ENCODE measurements at regions not wholly inside any gene's neighbourhood (a gene's known extent, or its start where the extent isn't known, plus 50 kb on each side); places are given as distances from the start of the nearest gene placed in this dataset.

DNA sequence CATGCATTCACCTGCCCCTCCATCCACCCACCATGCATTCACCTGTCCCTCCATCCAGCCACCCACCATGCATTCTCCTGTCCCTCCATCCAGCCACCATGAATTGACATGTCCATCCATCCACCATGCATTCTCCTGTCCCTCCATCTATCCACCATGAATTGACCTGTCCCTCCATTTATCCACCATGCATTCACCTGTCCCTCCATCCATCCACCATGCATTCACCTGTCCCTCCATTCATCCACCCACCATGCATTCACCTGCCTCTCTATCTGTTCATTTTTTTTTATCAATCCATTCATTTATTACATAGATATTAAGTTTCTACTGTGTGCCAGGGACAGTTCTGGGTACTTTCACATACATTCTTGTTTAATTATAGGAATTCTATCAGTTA is 69.2 kb downstream of the MYCN start:
- DNase-seq = no peak

- no peak for DNase-seq
These were observed 68.5 kb downstream of the MYCN start for GRCh38 chr2:16008856-16009255.

GRCh38 chr2:16008331-16008850 is 68.0 kb downstream of the MYCN start:
- no peak for DNase-seq

DNA sequence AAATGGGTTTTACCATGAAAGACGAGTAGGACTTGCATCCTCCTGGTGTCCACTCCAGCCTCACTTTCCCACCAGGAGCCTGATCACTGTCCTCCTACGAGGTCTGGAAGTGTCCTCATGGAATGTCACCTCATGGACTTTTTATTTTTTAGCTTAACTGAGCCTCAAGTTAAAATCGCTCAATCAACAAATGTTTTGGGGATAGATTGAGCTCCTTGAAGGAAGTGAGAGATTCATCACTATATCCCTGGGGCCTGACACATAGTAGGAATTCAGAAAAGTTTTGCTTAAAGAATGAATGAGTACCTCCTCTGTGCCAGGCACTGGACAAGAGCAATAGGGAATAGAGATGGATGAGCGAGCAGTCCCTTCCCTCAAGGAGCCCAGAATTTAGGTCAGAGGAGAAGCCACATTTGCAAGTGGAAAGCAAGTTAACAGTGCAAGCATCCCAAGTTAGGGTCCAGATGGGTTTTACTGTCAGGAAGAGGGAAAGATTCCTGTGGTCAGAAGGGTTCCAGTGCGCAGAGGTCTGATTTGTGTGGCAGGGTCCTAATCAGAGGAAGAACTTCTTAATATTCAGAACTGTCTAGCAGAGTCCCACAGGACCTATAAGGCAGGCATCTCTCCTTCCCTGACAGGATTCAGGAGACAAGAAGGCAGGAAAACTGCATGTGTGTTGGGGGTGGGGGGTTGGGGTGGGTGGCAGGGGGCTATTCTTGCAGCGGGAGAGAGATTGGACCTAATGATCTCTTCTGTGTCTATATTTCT is 67.0 kb downstream of the MYCN start:
- DNase-seq = no peak

GRCh38 chr2:16006537-16007166 is 66.3 kb downstream of the MYCN start:
- DNase-seq = no peak

DNA sequence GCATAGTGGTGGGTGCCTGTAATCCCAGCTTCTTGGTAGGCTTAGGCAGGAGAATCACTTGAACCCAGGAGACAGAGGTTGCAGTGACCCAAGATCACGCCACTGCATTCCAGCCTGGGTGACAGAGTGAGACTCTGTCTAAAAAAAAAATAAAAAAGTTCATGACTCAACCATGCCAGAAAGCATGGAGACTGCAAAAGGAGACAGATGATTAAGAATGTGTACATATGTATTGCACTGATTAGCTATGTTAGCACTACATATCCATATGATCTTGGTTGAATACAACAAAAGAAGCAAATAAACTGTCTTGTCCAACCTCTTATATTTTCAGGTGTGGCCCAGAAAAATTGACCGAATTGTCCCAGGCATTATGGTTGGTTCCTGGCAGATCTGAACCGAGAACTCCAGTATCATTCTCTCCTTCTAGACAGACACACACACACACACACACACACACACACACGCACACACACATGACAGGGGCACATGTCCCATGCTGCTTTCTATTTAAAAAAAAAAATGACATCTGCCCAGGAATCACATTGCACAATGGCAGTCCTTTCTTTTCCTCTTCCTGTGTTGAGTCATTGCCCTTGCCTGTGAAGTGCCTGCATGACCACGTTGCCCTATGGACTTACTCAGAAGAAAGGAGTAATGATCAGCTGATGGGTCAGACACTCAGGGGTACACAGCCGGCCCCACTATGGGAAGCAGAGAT is 65.6 kb downstream of the MYCN start:
- DNase-seq = no peak

DNA sequence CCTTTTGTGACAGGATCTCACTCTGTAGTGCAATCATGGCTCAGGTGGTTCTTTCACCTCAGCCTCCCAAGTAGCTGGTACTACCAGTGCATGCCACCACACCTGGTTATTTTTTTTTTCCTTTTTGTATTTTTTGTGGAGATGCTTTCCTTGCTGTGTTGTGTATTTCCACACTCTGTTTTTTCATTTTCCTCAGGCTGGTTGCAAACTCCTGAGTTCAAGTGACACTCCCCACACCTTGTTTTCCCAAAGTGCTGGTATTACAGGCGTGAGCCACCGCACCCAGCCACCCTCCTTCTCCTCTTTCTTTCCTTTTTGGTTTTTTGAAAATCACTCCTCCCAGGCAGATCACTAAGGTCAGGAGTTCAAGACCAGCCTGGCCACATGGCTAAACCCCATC is 65.0 kb downstream of the MYCN start:
- no peak for DNase-seq

DNA sequence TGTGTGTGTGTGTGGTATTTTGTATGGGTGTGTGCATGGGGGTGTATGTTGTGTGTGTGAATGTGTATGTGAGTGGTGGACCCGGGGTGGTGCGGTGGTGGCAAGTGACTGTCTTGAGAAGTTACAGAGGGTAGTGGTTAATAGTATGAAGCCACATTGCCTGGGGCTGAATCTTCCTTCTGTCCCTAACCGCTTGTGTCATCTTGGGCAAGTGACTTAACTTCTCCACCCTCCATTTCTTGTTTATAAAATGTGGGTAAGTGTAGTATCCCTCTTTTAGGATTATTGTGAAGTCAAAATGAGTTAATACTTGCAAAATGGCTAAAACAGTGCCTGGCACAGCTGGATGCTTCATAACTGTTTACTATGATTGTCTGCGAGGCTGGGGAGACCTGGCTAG is 63.5 kb downstream of the MYCN start:
- DNase-seq = no peak

DNA sequence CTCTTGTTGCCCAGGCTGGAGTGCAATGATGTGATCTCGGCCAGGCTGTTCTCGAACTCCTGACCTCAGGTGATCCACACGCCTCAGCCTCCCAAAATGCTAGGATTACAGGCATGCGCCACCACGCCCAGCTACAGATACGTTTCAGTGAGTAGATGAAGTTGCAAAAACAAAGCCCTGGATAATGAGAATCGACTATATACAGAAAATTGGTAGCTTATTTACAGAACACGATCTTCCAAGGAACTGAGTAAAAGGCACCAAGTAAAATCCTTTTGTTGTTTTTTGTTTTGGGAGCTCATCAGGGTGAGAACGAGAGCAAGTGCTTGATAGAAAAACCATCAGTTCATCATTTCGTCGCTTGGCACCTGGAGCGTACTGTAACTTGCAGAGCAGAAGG is 62.8 kb downstream of the MYCN start:
- no peak for DNase-seq

DNA sequence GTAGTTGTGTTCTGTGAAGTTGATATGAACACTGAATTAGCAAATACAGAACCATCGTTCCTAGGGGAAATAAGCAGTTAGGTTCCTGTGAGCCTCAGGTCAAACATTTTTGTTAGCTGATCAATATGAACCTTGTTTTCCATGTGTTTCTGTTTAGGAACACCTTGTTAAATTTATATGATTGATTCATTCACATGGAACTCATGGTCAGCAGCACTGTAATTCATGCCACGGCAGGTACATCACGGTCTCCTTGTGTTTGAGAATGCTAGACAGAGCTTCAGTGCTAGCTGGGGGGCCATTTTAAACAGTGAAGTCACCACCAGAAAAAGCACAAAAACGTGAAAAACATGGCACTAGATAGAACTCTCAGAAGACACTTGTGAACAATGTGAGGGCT is 62.2 kb downstream of the MYCN start:
- no peak for DNase-seq

DNA sequence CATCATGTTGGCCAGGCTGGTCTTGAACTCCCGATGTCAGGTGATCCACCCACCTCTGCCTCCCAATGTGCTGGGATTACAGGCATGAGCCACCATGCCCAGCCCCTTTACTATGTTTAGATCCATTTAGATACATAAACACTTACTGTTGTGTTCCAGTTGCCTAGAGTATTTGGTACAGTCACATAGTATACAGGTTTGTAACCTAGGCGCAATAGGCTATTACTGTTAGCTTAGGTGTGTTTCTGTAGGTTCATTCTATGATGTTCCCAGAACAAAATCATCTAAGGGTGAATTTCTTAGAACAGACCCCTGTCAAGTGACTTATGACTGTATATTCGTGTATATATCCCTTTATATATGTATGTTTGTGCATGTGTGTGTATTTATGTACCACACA is 61.8 kb downstream of the MYCN start:
- no peak for DNase-seq

- no peak for DNase-seq
These were observed 60.3 kb downstream of the MYCN start for GRCh38 chr2:16000642-16001041.

- DNase-seq = no peak
These were observed 59.5 kb downstream of the MYCN start for GRCh38 chr2:15999596-16000469.

GRCh38 chr2:15997728-15998280 is 57.5 kb downstream of the MYCN start:
- no peak for DNase-seq

- no peak for DNase-seq
These were observed 56.4 kb downstream of the MYCN start for GRCh38 chr2:15996536-15997423.

Measured in T-helper 2 cell (primary cell).